ENCODE measurements at regions not wholly inside any gene's neighbourhood (a gene's known extent, or its start where the extent isn't known, plus 50 kb on each side); places are given as distances from the start of the nearest gene placed in this dataset.

DNA sequence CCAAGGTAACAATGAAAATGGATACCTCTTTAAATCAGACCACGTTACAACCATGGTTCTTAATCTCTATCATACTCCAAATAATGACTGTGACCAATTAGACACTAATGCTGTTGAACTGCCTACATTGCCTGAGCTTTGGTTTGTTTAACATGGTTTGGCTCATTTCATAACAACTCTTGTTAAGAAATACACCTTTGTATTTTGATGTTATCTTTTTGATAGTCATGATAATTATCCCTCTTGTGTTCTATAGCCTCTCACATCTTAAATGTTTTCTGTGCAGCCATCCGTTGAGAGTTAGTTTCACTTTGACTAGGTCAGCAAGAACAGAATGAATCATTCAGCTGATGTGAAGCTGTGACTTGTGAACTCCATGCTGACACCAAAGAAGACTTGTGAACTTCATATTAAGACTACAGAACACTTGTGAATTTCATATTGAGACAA, 75.5 kb upstream of the RERGL start:
- H3K4me1 ChIP-seq (ENCODE audit: low read length): peaks cover 17% of the 10 kb centered on the region
- H3K9ac ChIP-seq (ENCODE audit: low read length): no peak overlapping the region
- peak overlapping the region; percentile 61 for H3K27ac ChIP-seq (ENCODE audit: low read length)
- no peak overlapping the region for H2AFZ ChIP-seq (ENCODE audit: low read depth, low read length)
- no peaks in the 10 kb centered on the region for H3K79me2 ChIP-seq (ENCODE audit: low read length)
- no peak overlapping the region for H3K4me3 ChIP-seq (ENCODE audit: low read length)
- H4K20me1 ChIP-seq (ENCODE audit: insufficient read depth, low read length): no peaks in the 10 kb centered on the region
- H3K9me3 ChIP-seq (ENCODE audit: insufficient read depth, low read length): peaks cover 8% of the 10 kb centered on the region
- H3K4me2 ChIP-seq (ENCODE audit: low read length): peak overlapping the region; percentile 53
- no peaks in the 10 kb centered on the region for H3K36me3 ChIP-seq (replicated peaks; ENCODE audit: low read depth, low read length)
- TF ChIP-seq, protein P1, sequence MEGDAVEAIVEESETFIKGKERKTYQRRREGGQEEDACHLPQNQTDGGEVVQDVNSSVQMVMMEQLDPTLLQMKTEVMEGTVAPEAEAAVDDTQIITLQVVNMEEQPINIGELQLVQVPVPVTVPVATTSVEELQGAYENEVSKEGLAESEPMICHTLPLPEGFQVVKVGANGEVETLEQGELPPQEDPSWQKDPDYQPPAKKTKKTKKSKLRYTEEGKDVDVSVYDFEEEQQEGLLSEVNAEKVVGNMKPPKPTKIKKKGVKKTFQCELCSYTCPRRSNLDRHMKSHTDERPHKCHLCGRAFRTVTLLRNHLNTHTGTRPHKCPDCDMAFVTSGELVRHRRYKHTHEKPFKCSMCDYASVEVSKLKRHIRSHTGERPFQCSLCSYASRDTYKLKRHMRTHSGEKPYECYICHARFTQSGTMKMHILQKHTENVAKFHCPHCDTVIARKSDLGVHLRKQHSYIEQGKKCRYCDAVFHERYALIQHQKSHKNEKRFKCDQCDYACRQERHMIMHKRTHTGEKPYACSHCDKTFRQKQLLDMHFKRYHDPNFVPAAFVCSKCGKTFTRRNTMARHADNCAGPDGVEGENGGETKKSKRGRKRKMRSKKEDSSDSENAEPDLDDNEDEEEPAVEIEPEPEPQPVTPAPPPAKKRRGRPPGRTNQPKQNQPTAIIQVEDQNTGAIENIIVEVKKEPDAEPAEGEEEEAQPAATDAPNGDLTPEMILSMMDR (IDR thresholded peaks at IDR 0.05; ENCODE audit: low read depth, low read length): no peak
- no peak for TF ChIP-seq EZH2phosphoT487 (IDR thresholded peaks at IDR 0.05; ENCODE audit: low read depth)
- peaks cover 7% of the 10 kb centered on the region; the same call in 1 of the 2 replicates for H3K27me3 ChIP-seq (ENCODE audit: low read depth, low read length)

GRCh38 chr12:18160901-18161300, 70.9 kb upstream of the RERGL start:
- Histone ChIP-seq H3K4me3 (ENCODE audit: low read length) (no peak overlapping the region), H3K27ac (ENCODE audit: low read length) (no peak overlapping the region), H4K20me1 (ENCODE audit: insufficient read depth, low read length) (no peaks in the 10 kb centered on the region), H3K4me1 (ENCODE audit: low read length) (peaks cover 11% of the 10 kb centered on the region), H2AFZ (ENCODE audit: low read depth, low read length) (no peak overlapping the region), H3K4me2 (ENCODE audit: low read length) (no peak overlapping the region), H3K9me3 (ENCODE audit: insufficient read depth, low read length) (peaks cover 8% of the 10 kb centered on the region), H3K36me3 (replicated peaks; ENCODE audit: low read depth, low read length) (no peaks in the 10 kb centered on the region), H3K79me2 (ENCODE audit: low read length) (no peaks in the 10 kb centered on the region), H3K27me3 (ENCODE audit: low read depth, low read length) (0 out of 2 replicates have a peak, but pooled peaks cover 6% of the 10 kb centered on the region), H3K9ac (ENCODE audit: low read length) (no peak overlapping the region)
- TF ChIP-seq, protein P1 (IDR thresholded peaks at IDR 0.05; ENCODE audit: low read depth, low read length): no peak
- TF ChIP-seq EZH2phosphoT487 (IDR thresholded peaks at IDR 0.05; ENCODE audit: low read depth): no peak

- H3K4me2 ChIP-seq (ENCODE audit: low read length): no peak overlapping the region
- 0 out of 2 replicates have a peak overlapping the region, but pooled peaks have one; percentile 23 for H2AFZ ChIP-seq (ENCODE audit: low read depth, low read length)
- H4K20me1 ChIP-seq (ENCODE audit: insufficient read depth, low read length): no peaks in the 10 kb centered on the region
- 0 out of 2 replicates have a peak, but pooled peaks cover 6% of the 10 kb centered on the region for H3K27me3 ChIP-seq (ENCODE audit: low read depth, low read length)
- H3K27ac ChIP-seq (ENCODE audit: low read length): no peak overlapping the region
- peaks cover 2% of the 10 kb centered on the region; the same call in 1 of the 2 replicates for H3K4me1 ChIP-seq (ENCODE audit: low read length)
- H3K9me3 ChIP-seq (ENCODE audit: insufficient read depth, low read length): peaks cover 3% of the 10 kb centered on the region
- no peak overlapping the region for H3K4me3 ChIP-seq (ENCODE audit: low read length)
- H3K79me2 ChIP-seq (ENCODE audit: low read length): no peaks in the 10 kb centered on the region
- TF ChIP-seq, protein P1 (IDR thresholded peaks at IDR 0.05; ENCODE audit: low read depth, low read length): peak; percentile 89
- TF ChIP-seq EZH2phosphoT487 (IDR thresholded peaks at IDR 0.05; ENCODE audit: low read depth): no peak
- no peaks in the 10 kb centered on the region for H3K36me3 ChIP-seq (replicated peaks; ENCODE audit: low read depth, low read length)
- H3K9ac ChIP-seq (ENCODE audit: low read length): no peak overlapping the region
Measured at GRCh38 chr12:18158774-18159557, 69.0 kb upstream of the RERGL start.

GRCh38 chr12:18153826-18154225, 63.8 kb upstream of the RERGL start:
- Histone ChIP-seq H3K9me3 (ENCODE audit: insufficient read depth, low read length) (no peaks in the 10 kb centered on the region), H3K4me3 (ENCODE audit: low read length) (no peak overlapping the region), H3K27me3 (ENCODE audit: low read depth, low read length) (no peaks in the 10 kb centered on the region), H4K20me1 (ENCODE audit: insufficient read depth, low read length) (no peaks in the 10 kb centered on the region), H3K4me1 (ENCODE audit: low read length) (no peaks in the 10 kb centered on the region), H2AFZ (ENCODE audit: low read depth, low read length) (no peak overlapping the region), H3K36me3 (replicated peaks; ENCODE audit: low read depth, low read length) (no peaks in the 10 kb centered on the region), H3K27ac (ENCODE audit: low read length) (no peak overlapping the region), H3K4me2 (ENCODE audit: low read length) (no peak overlapping the region), H3K9ac (ENCODE audit: low read length) (no peak overlapping the region), H3K79me2 (ENCODE audit: low read length) (no peaks in the 10 kb centered on the region)
- TF ChIP-seq, protein P1 (IDR thresholded peaks at IDR 0.05; ENCODE audit: low read depth, low read length): no peak
- TF ChIP-seq EZH2phosphoT487 (IDR thresholded peaks at IDR 0.05; ENCODE audit: low read depth): no peak
